HG03108 (cell line): ENCODE measurements at regions not wholly inside any gene's neighbourhood (a gene's known extent, or its start where the extent isn't known, plus 50 kb on each side); places are given as distances from the start of the nearest gene placed in this dataset.

ENCODE experiments used
- ATAC-seq: cut with Tn5 transposase; IDR thresholded peaks from one replicate; pipeline ENCODE4 v1.9.1; 2021; ENCODE audit warnings: moderate library complexity; ENCODE audit not compliant: unreplicated experiment

- ATAC-seq, result no peak
Observed at GRCh38 chr4:176843710-176844109, 51.0 kb upstream of the VEGFC start.

- ATAC-seq, result no peak
Observed at GRCh38 chr4:176844448-176844847, 51.7 kb upstream of the VEGFC start.

- no peak for ATAC-seq
Observed at GRCh38 chr4:176845636-176846035, 52.9 kb upstream of the VEGFC start.

GRCh38 chr4:176849076-176849475 lies 56.4 kb upstream of the VEGFC start:
- no peak for ATAC-seq

- ATAC-seq, result no peak
Observed at GRCh38 chr4:176850436-176850835, 57.7 kb upstream of the VEGFC start.

- no peak for ATAC-seq
Observed at GRCh38 chr4:176856421-176856820, 63.7 kb upstream of the VEGFC start.

GRCh38 chr4:176858839-176859238 lies 66.1 kb upstream of the VEGFC start:
- no peak for ATAC-seq

- ATAC-seq, result no peak
Observed at GRCh38 chr4:176864238-176864637, 71.5 kb upstream of the VEGFC start.

GRCh38 chr4:176868676-176869075 lies 76.0 kb upstream of the VEGFC start:
- ATAC-seq, result no peak

- no peak for ATAC-seq
Observed at GRCh38 chr4:176872461-176872860, 79.7 kb upstream of the VEGFC start.

GRCh38 chr4:176874721-176875445 lies 82.2 kb upstream of the VEGFC start:
- ATAC-seq, result no peak

GRCh38 chr4:176875446-176875930 lies 82.8 kb upstream of the VEGFC start:
- ATAC-seq, result no peak

GRCh38 chr4:176879380-176880116 lies 86.8 kb upstream of the VEGFC start:
- ATAC-seq, result no peak

GRCh38 chr4:176882206-176882605 lies 89.5 kb upstream of the VEGFC start:
- no peak for ATAC-seq

GRCh38 chr4:176883108-176883550 lies 90.4 kb upstream of the VEGFC start:
- no peak for ATAC-seq

- ATAC-seq, result no peak
Observed at GRCh38 chr4:176883681-176884418, 91.1 kb upstream of the VEGFC start.

GRCh38 chr4:176885224-176885623 lies 92.5 kb upstream of the VEGFC start:
- no peak for ATAC-seq

GRCh38 chr4:176886135-176886534 lies 93.4 kb upstream of the VEGFC start:
- ATAC-seq, result no peak

GRCh38 chr4:176889776-176890175 lies 97.1 kb upstream of the VEGFC start:
- no peak for ATAC-seq

GRCh38 chr4:176894498-176894897 lies 101.8 kb upstream of the VEGFC start:
- no peak for ATAC-seq

GRCh38 chr4:176896211-176896610 lies 103.5 kb upstream of the VEGFC start:
- ATAC-seq, result no peak

- ATAC-seq, result no peak
Observed at GRCh38 chr4:176897226-176897625, 104.5 kb upstream of the VEGFC start.
